22Rv1 (cell line): ENCODE measurements at regions not wholly inside any gene's neighbourhood (a gene's known extent, or its start where the extent isn't known, plus 50 kb on each side); places are given as distances from the start of the nearest gene placed in this dataset.

Experiments
- ZFX ChIP-seq: fragments of 450-650 bp; IDR thresholded peaks from 2 replicates; pipeline ENCODE4 v1.6.1; 2017; ENCODE audit warnings: antibody characterized with exemption, borderline replicate concordance
- TF ChIP-seq, protein P1 (sequence below): fragments of 450-650 bp; IDR thresholded peaks from 2 replicates; pipeline ENCODE4 v1.5.1; 2017; ENCODE audit warnings: mild to moderate bottlenecking

DNA sequence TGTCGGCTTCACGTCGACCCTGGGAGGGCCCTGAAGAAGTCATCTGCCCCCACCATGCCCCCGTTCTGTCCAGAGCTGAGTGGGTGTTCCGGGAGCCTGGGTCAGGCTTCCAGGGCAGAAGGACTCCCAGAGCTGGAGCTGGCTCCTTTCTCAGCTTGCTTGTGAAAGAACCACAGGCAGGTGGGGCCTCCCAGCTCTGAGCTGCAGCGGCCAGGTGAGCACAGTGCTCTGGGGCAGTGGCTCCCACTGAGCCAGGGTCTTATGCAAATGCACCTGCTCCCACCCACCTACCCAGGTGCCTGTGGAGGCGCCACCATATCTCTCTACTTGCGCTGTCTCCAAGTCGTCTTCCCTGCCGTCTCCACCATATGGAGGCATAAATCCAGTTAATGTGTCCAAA is 140.0 kb upstream of the RPL38 start:
- TF ChIP-seq, protein P1, sequence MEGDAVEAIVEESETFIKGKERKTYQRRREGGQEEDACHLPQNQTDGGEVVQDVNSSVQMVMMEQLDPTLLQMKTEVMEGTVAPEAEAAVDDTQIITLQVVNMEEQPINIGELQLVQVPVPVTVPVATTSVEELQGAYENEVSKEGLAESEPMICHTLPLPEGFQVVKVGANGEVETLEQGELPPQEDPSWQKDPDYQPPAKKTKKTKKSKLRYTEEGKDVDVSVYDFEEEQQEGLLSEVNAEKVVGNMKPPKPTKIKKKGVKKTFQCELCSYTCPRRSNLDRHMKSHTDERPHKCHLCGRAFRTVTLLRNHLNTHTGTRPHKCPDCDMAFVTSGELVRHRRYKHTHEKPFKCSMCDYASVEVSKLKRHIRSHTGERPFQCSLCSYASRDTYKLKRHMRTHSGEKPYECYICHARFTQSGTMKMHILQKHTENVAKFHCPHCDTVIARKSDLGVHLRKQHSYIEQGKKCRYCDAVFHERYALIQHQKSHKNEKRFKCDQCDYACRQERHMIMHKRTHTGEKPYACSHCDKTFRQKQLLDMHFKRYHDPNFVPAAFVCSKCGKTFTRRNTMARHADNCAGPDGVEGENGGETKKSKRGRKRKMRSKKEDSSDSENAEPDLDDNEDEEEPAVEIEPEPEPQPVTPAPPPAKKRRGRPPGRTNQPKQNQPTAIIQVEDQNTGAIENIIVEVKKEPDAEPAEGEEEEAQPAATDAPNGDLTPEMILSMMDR, result no peak
- no peak for TF ChIP-seq ZFX
